ENCODE measurements at regions not wholly inside any gene's neighbourhood (a gene's known extent, or its start where the extent isn't known, plus 50 kb on each side); places are given as distances from the start of the nearest gene placed in this dataset.

DNA sequence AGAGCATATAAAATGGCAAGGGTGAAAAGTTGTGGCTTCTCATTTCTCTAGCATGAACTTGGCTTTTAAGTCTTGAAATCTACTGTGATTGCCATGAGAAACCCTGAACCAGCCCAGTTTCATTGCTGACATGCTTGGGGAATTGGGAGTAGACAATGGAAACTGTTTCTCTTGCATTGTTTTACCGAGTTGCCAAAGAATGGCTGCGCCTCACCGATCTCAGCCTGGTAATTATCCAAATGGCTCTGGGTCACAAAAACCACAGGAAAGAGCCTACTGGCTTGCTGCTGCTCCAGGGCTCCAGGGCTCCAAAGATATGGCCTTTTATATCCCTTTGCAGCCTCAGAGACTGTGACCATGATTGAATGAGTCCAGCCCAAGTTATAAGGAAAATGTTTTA, 310.4 kb upstream of the NT5C1B start:
- no peak overlapping the region for H3K27ac ChIP-seq (ENCODE audit: insufficient read depth, low read depth, low read length)
- no peak overlapping the region for H3K4me3 ChIP-seq (replicated peaks in 1 of 3; ENCODE audit: insufficient read depth in 1 of 3, low read depth in 1 of 3, low read length in 3 of 3)
- no peak overlapping the region for H2AFZ ChIP-seq (ENCODE audit: low read depth, low read length)

DNA sequence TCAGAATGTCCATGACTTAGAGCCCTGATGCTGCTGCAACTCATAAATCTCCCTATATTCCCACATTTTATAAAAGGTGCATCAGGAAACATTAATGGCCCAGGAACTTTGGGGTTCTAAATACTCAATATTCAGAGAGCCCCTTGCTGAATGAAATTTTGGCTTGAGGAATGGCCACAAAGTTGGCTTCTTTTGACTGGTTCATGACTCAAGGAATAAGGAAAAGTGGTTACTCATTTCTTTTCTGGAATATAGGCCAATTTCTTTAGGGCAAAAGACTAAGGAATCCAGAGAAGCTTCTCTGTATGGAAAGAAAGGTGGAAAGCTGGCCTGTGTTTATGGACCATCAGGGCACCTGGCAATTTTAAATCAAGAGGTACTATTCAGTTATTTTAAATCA, 308.9 kb upstream of the NT5C1B start:
- FAIRE-seq (no peak), DNase-seq (ENCODE audit: low read depth, low spot score) (no peak)
- no peak overlapping the region for H2AFZ ChIP-seq (ENCODE audit: low read depth, low read length)
- H3K9me3 ChIP-seq (replicated peaks; ENCODE audit: control insufficient read depth, insufficient read depth, low read length), result no peaks in the 10 kb centered on the region
- no peak overlapping the region for H3K4me3 ChIP-seq (replicated peaks in 1 of 3; ENCODE audit: insufficient read depth in 1 of 3, low read depth in 1 of 3, low read length in 3 of 3)
- H3K9me1 ChIP-seq (replicated peaks; ENCODE audit: control insufficient read depth, extremely low read depth, insufficient read depth, low read length), result no peaks in the 10 kb centered on the region
- no peaks in the 10 kb centered on the region for H3K36me3 ChIP-seq (ENCODE audit: control insufficient read depth in 2 of 2, extremely low read depth in 1 of 2, insufficient read depth in 2 of 2, low read length in 2 of 2)
- H3K79me2 ChIP-seq (ENCODE audit: control insufficient read depth, insufficient read depth, low read length), result no peaks in the 10 kb centered on the region
- no TSS peak for BruUV-seq (replicated peaks)
- H3K27ac ChIP-seq (ENCODE audit: insufficient read depth, low read depth, low read length), result no peak overlapping the region
- intact Hi-C loops (cut with micrococcal nuclease) (no loop called here), dilution Hi-C loops (cut with MboI; ENCODE audit: extremely low pct_ligation_motif_present, low sequenced_read_pairs) (no loop called here)
- H3K4me2 ChIP-seq (ENCODE audit: insufficient read depth, low read length), result no peak overlapping the region
- POLR2A ChIA-PET, result no interaction called here
- no peak for TF ChIP-seq POLR2A (IDR thresholded peaks at IDR 0.05; ENCODE audit: low read depth, low read length)
- TF ChIP-seq GATA2 (IDR thresholded peaks at IDR 0.05; ENCODE audit: insufficient read depth, insufficient read length, low read depth, low read length), result no peak
- TF ChIP-seq, protein P1, sequence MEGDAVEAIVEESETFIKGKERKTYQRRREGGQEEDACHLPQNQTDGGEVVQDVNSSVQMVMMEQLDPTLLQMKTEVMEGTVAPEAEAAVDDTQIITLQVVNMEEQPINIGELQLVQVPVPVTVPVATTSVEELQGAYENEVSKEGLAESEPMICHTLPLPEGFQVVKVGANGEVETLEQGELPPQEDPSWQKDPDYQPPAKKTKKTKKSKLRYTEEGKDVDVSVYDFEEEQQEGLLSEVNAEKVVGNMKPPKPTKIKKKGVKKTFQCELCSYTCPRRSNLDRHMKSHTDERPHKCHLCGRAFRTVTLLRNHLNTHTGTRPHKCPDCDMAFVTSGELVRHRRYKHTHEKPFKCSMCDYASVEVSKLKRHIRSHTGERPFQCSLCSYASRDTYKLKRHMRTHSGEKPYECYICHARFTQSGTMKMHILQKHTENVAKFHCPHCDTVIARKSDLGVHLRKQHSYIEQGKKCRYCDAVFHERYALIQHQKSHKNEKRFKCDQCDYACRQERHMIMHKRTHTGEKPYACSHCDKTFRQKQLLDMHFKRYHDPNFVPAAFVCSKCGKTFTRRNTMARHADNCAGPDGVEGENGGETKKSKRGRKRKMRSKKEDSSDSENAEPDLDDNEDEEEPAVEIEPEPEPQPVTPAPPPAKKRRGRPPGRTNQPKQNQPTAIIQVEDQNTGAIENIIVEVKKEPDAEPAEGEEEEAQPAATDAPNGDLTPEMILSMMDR (IDR thresholded peaks at IDR 0.05; ENCODE audit: extremely low read depth in 1 of 2, insufficient read depth in 1 of 2, low read depth in 1 of 2, low read length in 2 of 2), result no peak
- no peak for TF ChIP-seq POLR2AphosphoS5 (IDR thresholded peaks at IDR 0.05; ENCODE audit: insufficient read depth, low read depth, low read length)
- no peak for TF ChIP-seq MYC (IDR thresholded peaks at IDR 0.05; ENCODE audit: low read depth, low read length)
- no peak for TF ChIP-seq JUN (IDR thresholded peaks at IDR 0.05; ENCODE audit: borderline replicate concordance, insufficient read depth, insufficient read length, low read depth)
- no peak for TF ChIP-seq FOS (IDR thresholded peaks at IDR 0.05; ENCODE audit: borderline replicate concordance, insufficient read depth, low read length)
- TF ChIP-seq, protein P2, sequence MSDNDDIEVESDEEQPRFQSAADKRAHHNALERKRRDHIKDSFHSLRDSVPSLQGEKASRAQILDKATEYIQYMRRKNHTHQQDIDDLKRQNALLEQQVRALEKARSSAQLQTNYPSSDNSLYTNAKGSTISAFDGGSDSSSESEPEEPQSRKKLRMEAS (IDR thresholded peaks at IDR 0.05; ENCODE audit: insufficient read depth, insufficient read length), result no peak
- TF ChIP-seq EZH2 (IDR thresholded peaks at IDR 0.05; ENCODE audit: borderline replicate concordance, low read depth, low read length, severe bottlenecking), result no peak
- CTCF ChIA-PET, result no interaction called here
- H3K9ac ChIP-seq (replicated peaks; ENCODE audit: extremely low read depth, insufficient read depth, low read length), result no peak overlapping the region
- no peaks in the 10 kb centered on the region for H3K4me1 ChIP-seq (ENCODE audit: control insufficient read depth, extremely low read depth, insufficient read depth, low read length)
- H3K27me3 ChIP-seq (ENCODE audit: control insufficient read depth in 2 of 2, insufficient read depth in 2 of 2, low read length in 2 of 2), result no peaks in the 10 kb centered on the region
- no peaks in the 10 kb centered on the region for H4K20me1 ChIP-seq (replicated peaks; ENCODE audit: control insufficient read depth, extremely low read depth, insufficient read depth, low read length)

More for the DNA sequence above, 310.4 kb upstream of the NT5C1B start:
- Histone ChIP-seq H3K79me2 (ENCODE audit: control insufficient read depth, insufficient read depth, low read length) (no peaks in the 10 kb centered on the region), H3K9me1 (replicated peaks; ENCODE audit: control insufficient read depth, extremely low read depth, insufficient read depth, low read length) (no peaks in the 10 kb centered on the region), H3K27me3 (ENCODE audit: control insufficient read depth in 2 of 2, insufficient read depth in 2 of 2, low read length in 2 of 2) (no peaks in the 10 kb centered on the region), H3K9me3 (replicated peaks; ENCODE audit: control insufficient read depth, insufficient read depth, low read length) (no peaks in the 10 kb centered on the region), H3K9ac (replicated peaks; ENCODE audit: extremely low read depth, insufficient read depth, low read length) (no peak overlapping the region), H3K4me1 (ENCODE audit: control insufficient read depth, extremely low read depth, insufficient read depth, low read length) (no peaks in the 10 kb centered on the region), H4K20me1 (replicated peaks; ENCODE audit: control insufficient read depth, extremely low read depth, insufficient read depth, low read length) (no peaks in the 10 kb centered on the region), H3K4me2 (ENCODE audit: insufficient read depth, low read length) (no peak overlapping the region), H3K36me3 (ENCODE audit: control insufficient read depth in 2 of 2, extremely low read depth in 1 of 2, insufficient read depth in 2 of 2, low read length in 2 of 2) (no peaks in the 10 kb centered on the region)
- no TSS peak for BruUV-seq (replicated peaks)
- dilution Hi-C loops (cut with MboI; ENCODE audit: extremely low pct_ligation_motif_present, low sequenced_read_pairs), result no loop called here
- FAIRE-seq (no peak), DNase-seq (ENCODE audit: low read depth, low spot score) (no peak)
- intact Hi-C loops (cut with micrococcal nuclease), result no loop called here
- POLR2A ChIA-PET, result no interaction called here
- CTCF ChIA-PET, result no interaction called here
- TF ChIP-seq POLR2AphosphoS5 (IDR thresholded peaks at IDR 0.05; ENCODE audit: insufficient read depth, low read depth, low read length) (no peak), FOS (IDR thresholded peaks at IDR 0.05; ENCODE audit: borderline replicate concordance, insufficient read depth, low read length) (no peak), GATA2 (IDR thresholded peaks at IDR 0.05; ENCODE audit: insufficient read depth, insufficient read length, low read depth, low read length) (no peak)
- TF ChIP-seq, protein P2 (IDR thresholded peaks at IDR 0.05; ENCODE audit: insufficient read depth, insufficient read length), result no peak

Measured in endothelial cell of umbilical vein (primary cell).